SU-DHL-6 (cell line): ENCODE measurements at regions not wholly inside any gene's neighbourhood (a gene's known extent, or its start where the extent isn't known, plus 50 kb on each side); places are given as distances from the start of the nearest gene placed in this dataset.

Experiments used
- H2AFZ ChIP-seq: fragments of 200-600 bp; sonication (generic); 2 replicates; pipeline ENCODE4 v1.6.1; 2014; ENCODE audit warnings: low read depth, mild to moderate bottlenecking, moderate library complexity, mixed read lengths, antibody characterized with exemption, low read length; ENCODE audit not compliant: severe bottlenecking
- H3F3A ChIP-seq: fragments of 200-600 bp; shearing (Covaris generic); 2 replicates; pipeline ENCODE4 v1.6.0; 2016; ENCODE audit warnings: antibody characterized with exemption, mild to moderate bottlenecking; ENCODE audit not compliant: insufficient read depth
- H3K27ac ChIP-seq: fragments of 200-600 bp; sonication (generic); 2 replicates; pipeline ENCODE4 v1.5.1; 2016; ENCODE audit warnings: low read depth, mild to moderate bottlenecking, low read length, moderate library complexity, mixed read lengths
- H3K27me3 ChIP-seq: fragments of 200-600 bp; sonication (generic), shearing (Covaris generic); 2 replicates; pipeline ENCODE4 v1.6.0; 2014; ENCODE audit warnings: mild to moderate bottlenecking, low read length
- H3K36me3 ChIP-seq: fragments of 200-600 bp; sonication (generic); 2 replicates; pipeline ENCODE4 v1.6.1; 2014; ENCODE audit warnings: mild to moderate bottlenecking, low read length, mixed read lengths
- H3K4me2 ChIP-seq: fragments of 300-600, 200-600 bp; shearing (Covaris generic), sonication (generic); 2 replicates; pipeline ENCODE4 v1.6.0; 2014; ENCODE audit warnings: low read length, low read depth, mild to moderate bottlenecking; ENCODE audit not compliant: poor library complexity, severe bottlenecking
- H3K4me3 ChIP-seq: fragments of 200-600 bp; sonication (generic); 2 replicates; pipeline ENCODE4 v1.5.1; 2014; ENCODE audit warnings: antibody characterized with exemption, low read length, mild to moderate bottlenecking, mixed read lengths; ENCODE audit not compliant: insufficient read depth, poor library complexity, severe bottlenecking
- H3K79me2 ChIP-seq: fragments of 200-600 bp; sonication (generic); 2 replicates; pipeline ENCODE4 v1.6.1; 2014; ENCODE audit warnings: mild to moderate bottlenecking, low read length, moderate library complexity; ENCODE audit not compliant: insufficient read depth
- H3K9ac ChIP-seq: fragments of 200-600 bp; sonication (generic); 2 replicates; pipeline ENCODE4 v1.7.0; 2014; ENCODE audit warnings: mild to moderate bottlenecking, low read length
- H3K9me2 ChIP-seq: fragments of 200-600 bp; sonication (generic); replicated peaks from 2 replicates; pipeline ENCODE4 v1.6.1; 2014; ENCODE audit warnings: low read length; ENCODE audit not compliant: insufficient read depth
- H3K9me3 ChIP-seq: fragments of 200-600 bp; sonication (generic); 2 replicates; pipeline ENCODE4 v1.6.1; 2014; ENCODE audit warnings: low read length, mixed read lengths; ENCODE audit not compliant: insufficient read depth
- H4K20me1 ChIP-seq: fragments of 200-600 bp; sonication (generic); 2 replicates; pipeline ENCODE4 v1.6.1; 2014; ENCODE audit warnings: low read depth, mild to moderate bottlenecking, antibody characterized with exemption, low read length, moderate library complexity, mixed read lengths
- CTCF ChIP-seq: fragments of 200-600 bp; sonication (generic); IDR thresholded peaks from one replicate; pipeline ENCODE4 v1.5.1; 2017; ENCODE audit warnings: antibody characterized with exemption, mild to moderate bottlenecking, low read length, moderate library complexity; ENCODE audit not compliant: insufficient read depth, poor library complexity, severe bottlenecking
- EZH2phosphoT487 ChIP-seq: fragments of 200-600 bp; sonication (generic), shearing (Covaris generic); conservative IDR thresholded peaks from 2 replicates; pipeline ENCODE4 v1.6.1; 2018; ENCODE audit warnings: mild to moderate bottlenecking, antibody characterized with exemption, low read length, moderate library complexity, mixed read lengths

DNA sequence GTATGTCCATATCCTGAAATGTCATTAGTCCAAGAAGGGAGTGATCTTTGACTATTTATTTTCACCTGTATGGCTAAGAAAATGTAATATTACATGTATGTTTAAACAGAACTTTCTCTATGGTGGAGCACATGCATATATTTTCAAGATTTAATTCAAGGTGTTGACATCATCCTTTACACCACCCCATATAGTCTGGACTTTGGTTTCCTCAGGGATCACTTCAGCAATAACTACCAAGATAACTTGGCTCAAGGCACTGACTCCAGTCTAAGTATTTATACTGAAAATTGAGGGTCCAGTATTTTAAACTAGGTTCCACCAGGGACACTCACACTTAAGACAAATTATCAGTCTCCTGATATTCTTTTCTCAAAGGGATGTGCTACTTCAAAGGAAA, 660.6 kb downstream of the EFNB2 start:
- TF ChIP-seq CTCF = no peak
- no peak for TF ChIP-seq EZH2phosphoT487
- H3K9me3 ChIP-seq = no peaks in the 10 kb centered on the region
- no peak overlapping the region for H3K4me3 ChIP-seq
- H3K4me2 ChIP-seq = no peak overlapping the region
- H4K20me1 ChIP-seq = no peaks in the 10 kb centered on the region
- H2AFZ ChIP-seq = no peak overlapping the region
- no peak overlapping the region for H3K27ac ChIP-seq
- H3K79me2 ChIP-seq = no peaks in the 10 kb centered on the region
- H3K9ac ChIP-seq = no peak overlapping the region
- H3K9me2 ChIP-seq = no peaks in the 10 kb centered on the region
- no peaks in the 10 kb centered on the region for H3K36me3 ChIP-seq
- no peaks in the 10 kb centered on the region for H3K27me3 ChIP-seq
- H3F3A ChIP-seq = no peaks in the 10 kb centered on the region

- TF ChIP-seq CTCF (no peak), EZH2phosphoT487 (no peak)
- Histone ChIP-seq H3K9me3 (no peaks in the 10 kb centered on the region), H3K9me2 (no peaks in the 10 kb centered on the region)
Measured at GRCh38 chr13:105871768-105872167, 663.7 kb downstream of the EFNB2 start.

DNA sequence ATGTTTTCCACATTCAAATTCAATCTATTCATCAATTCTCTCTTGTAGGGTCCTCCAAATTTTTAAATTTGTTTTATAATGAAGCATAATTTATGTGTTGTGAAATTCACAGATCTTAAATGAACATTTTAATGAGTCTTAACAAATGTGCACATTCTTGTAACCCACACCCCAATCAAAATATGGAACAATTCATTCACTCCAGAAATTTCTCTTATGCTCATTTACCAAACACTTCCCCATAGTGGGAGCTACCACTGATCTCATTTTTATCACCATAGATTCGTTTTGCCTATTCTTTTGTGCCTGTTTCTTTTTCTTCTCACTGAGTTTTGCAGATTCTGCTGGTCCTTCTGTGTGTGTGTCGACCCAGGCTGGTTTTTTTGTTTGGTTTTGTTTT, 664.1 kb downstream of the EFNB2 start:
- no peak overlapping the region for H2AFZ ChIP-seq
- H3K36me3 ChIP-seq = no peaks in the 10 kb centered on the region
- H3K9me2 ChIP-seq = no peaks in the 10 kb centered on the region
- no peak overlapping the region for H3K4me2 ChIP-seq
- no peaks in the 10 kb centered on the region for H3K9me3 ChIP-seq
- H3K27me3 ChIP-seq = no peaks in the 10 kb centered on the region
- no peaks in the 10 kb centered on the region for H3F3A ChIP-seq
- no peaks in the 10 kb centered on the region for H4K20me1 ChIP-seq
- H3K9ac ChIP-seq = no peak overlapping the region
- no peak overlapping the region for H3K4me3 ChIP-seq
- no peak overlapping the region for H3K27ac ChIP-seq
- H3K79me2 ChIP-seq = no peaks in the 10 kb centered on the region
- TF ChIP-seq EZH2phosphoT487 (no peak), CTCF (no peak)

More at GRCh38 chr13:105871768-105872167, 663.7 kb downstream of the EFNB2 start:
- Histone ChIP-seq H4K20me1 (no peaks in the 10 kb centered on the region), H2AFZ (no peak overlapping the region), H3K79me2 (no peaks in the 10 kb centered on the region), H3F3A (no peaks in the 10 kb centered on the region), H3K36me3 (no peaks in the 10 kb centered on the region), H3K4me3 (no peak overlapping the region), H3K27me3 (no peaks in the 10 kb centered on the region), H3K27ac (no peak overlapping the region), H3K4me2 (no peak overlapping the region), H3K9ac (no peak overlapping the region)
